CD4-positive, alpha-beta T cell treated with Interleukin-17A for 1 hour (primary cell): ENCODE measurements at regions not wholly inside any gene's neighbourhood (a gene's known extent, or its start where the extent isn't known, plus 50 kb on each side); places are given as distances from the start of the nearest gene placed in this dataset.
"Not testable (repeated sequence)": the region's sequence is repeated elsewhere in the genome, so short reads cannot be mapped to it uniquely, and the experiment has no call there.

Source experiments
- DNase-seq: peaks from one replicate; pipeline ENCODE4 v3.0.0-alpha.2; 2020

- DNase-seq, result no peak
Measured at GRCh38 chr10:125554016-125554703, 128.8 kb downstream of the TEX36 start.

GRCh38 chr10:125553091-125553490, 129.9 kb downstream of the TEX36 start:
- DNase-seq, result no peak

- DNase-seq, result no peak
Measured at GRCh38 chr10:125551247-125551646, 131.7 kb downstream of the TEX36 start.

GRCh38 chr10:125550362-125550761, 132.6 kb downstream of the TEX36 start:
- DNase-seq, result no peak

- DNase-seq, result no peak
Measured at GRCh38 chr10:125549653-125550052, 133.3 kb downstream of the TEX36 start.

GRCh38 chr10:125548878-125549277, 134.1 kb downstream of the TEX36 start:
- no peak for DNase-seq

- no peak for DNase-seq
Measured at GRCh38 chr10:125548356-125548755, 134.6 kb downstream of the TEX36 start.

GRCh38 chr10:125547010-125547650, 135.8 kb downstream of the TEX36 start:
- DNase-seq, result no peak

- DNase-seq, result no peak
Measured at GRCh38 chr10:125543796-125544195, 139.2 kb downstream of the TEX36 start.

- DNase-seq, result no peak
Measured at GRCh38 chr10:125538947-125539731, 143.8 kb downstream of the TEX36 start.

- no peak for DNase-seq
Measured at GRCh38 chr10:125536236-125536635, 146.7 kb downstream of the TEX36 start.

GRCh38 chr10:125535559-125535958, 147.4 kb downstream of the TEX36 start:
- no peak for DNase-seq

GRCh38 chr10:125534515-125534914, 148.4 kb downstream of the TEX36 start:
- DNase-seq, result no peak

GRCh38 chr10:125533866-125534265, 149.1 kb downstream of the TEX36 start:
- DNase-seq, result no peak

GRCh38 chr10:125531465-125531864, 151.5 kb downstream of the TEX36 start:
- no peak for DNase-seq

- no peak for DNase-seq
Measured at GRCh38 chr10:125523347-125523746, 159.6 kb downstream of the TEX36 start.

- no peak for DNase-seq
Measured at GRCh38 chr10:125521721-125522680, 161.0 kb downstream of the TEX36 start.

- DNase-seq, result no peak
Measured at GRCh38 chr10:125520968-125521367, 162.0 kb downstream of the TEX36 start.

GRCh38 chr10:125518397-125518796, 164.6 kb downstream of the TEX36 start:
- not testable (repeated sequence) for DNase-seq

- DNase-seq, result no peak
Measured at GRCh38 chr10:125515571-125515970, 167.4 kb downstream of the TEX36 start.

- no peak for DNase-seq
Measured at GRCh38 chr10:125514206-125515162, 168.5 kb downstream of the TEX36 start.
